Tibial nerve (tissue), 4 donors: ENCODE measurements at regions not wholly inside any gene's neighbourhood (a gene's known extent, or its start where the extent isn't known, plus 50 kb on each side); places are given as distances from the start of the nearest gene placed in this dataset.

ENCODE experiments used
- CTCF ChIP-seq, 5 experiments: fragments of 200-600 bp in 3 of 5; fragments of 450-650 bp in 2 of 5; sonication (generic) in 3 of 5; IDR thresholded peaks; one replicate each; pipeline ENCODE4 v1.5.1; 2016 to 2019; ENCODE audit warnings: antibody characterized with exemption in 5 of 5, mild to moderate bottlenecking in 3 of 5, moderate library complexity in 2 of 5
- EP300 ChIP-seq, 2 donors: sonication (generic); formaldehyde crosslinking; IDR thresholded peaks; one replicate each; pipeline ENCODE4 v1.6.1; 2017; ENCODE audit warnings: antibody characterized with exemption in 2 of 2, mild to moderate bottlenecking in 1 of 2
- POLR2A ChIP-seq, 2 donors: fragments of 450-650 bp; IDR thresholded peaks; one replicate each; pipeline ENCODE4 v1.6.1; 2017; ENCODE audit warnings: antibody characterized with exemption in 2 of 2, mild to moderate bottlenecking in 2 of 2, moderate library complexity in 2 of 2

DNA sequence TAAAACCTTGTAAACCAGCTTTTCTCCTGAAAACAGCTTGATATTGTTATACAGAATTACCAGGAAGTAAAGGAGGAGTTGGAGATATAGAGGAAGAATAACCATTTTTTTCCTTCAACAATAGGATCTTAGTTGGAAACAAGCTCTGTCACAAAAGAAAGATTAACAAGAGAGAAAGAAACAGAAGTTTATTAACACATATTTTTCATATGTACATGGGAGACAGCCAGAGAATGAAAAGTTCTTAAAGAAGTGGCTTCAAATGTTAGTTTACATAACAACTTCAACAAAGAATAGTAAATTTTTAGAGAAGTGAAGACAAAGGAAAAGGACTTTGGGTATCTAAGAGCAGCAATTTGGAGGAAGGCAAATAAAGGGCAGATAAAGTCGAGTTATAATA lies 94.9 kb upstream of the ANKRD50 start:
- TF ChIP-seq CTCF (IDR thresholded peaks at IDR 0.05) = no peak
- TF ChIP-seq EP300 (IDR thresholded peaks at IDR 0.05) = no peak
- no peak for TF ChIP-seq POLR2A (IDR thresholded peaks at IDR 0.05)
